HG03039 (cell line): ENCODE measurements at regions not wholly inside any gene's neighbourhood (a gene's known extent, or its start where the extent isn't known, plus 50 kb on each side); places are given as distances from the start of the nearest gene placed in this dataset.

ENCODE experiments used
- ATAC-seq: cut with Tn5 transposase; IDR thresholded peaks from one replicate; pipeline ENCODE4 v1.9.1; 2021; ENCODE audit warnings: mild to moderate bottlenecking, moderate library complexity; ENCODE audit not compliant: unreplicated experiment

DNA sequence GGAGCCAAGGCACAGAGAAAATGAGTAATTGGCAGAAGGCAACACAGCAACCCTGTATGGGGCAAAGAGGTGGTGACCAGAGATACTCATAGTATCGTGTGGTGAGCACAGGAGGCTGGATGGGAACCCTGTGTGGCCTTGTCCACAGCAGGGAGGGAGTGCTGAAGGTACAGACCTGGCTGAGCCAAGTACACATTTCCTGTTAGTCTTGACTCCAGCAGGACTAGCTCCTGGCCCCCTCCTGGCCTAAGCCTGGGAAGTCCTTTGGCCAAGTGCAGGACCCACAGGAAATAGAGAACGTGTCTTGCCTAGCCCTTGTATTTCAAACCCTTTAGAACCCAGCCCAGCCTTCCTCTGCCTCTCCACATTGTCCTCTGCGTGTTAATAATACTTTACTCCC is 289.8 kb upstream of the PWP1 start:
- no peak for ATAC-seq

- no peak for ATAC-seq
Measured at GRCh38 chr12:107396991-107397390, 288.6 kb upstream of the PWP1 start.

- no peak for ATAC-seq
Measured at GRCh38 chr12:107397890-107398500, 287.6 kb upstream of the PWP1 start.

DNA sequence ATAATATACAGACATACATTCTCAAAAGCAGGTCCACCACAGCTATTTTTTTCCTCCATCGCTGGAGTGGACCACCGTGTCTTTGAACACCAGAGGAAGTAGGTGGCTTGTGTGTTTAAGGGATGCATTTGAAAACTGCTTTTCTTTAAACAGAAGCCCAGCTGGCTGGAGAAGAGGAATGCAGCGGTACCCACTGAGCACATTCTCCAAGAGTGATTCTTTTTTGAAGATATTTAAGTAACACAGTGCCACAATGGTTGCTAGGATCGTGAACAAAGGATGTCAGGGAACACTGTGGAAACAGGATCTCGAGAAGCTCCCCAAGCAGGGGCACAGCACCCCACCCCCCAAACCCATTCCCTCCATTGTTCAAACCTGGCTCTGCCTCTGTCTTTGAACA is 286.6 kb upstream of the PWP1 start:
- ATAC-seq: no peak

GRCh38 chr12:107400686-107401447 is 284.7 kb upstream of the PWP1 start:
- ATAC-seq: no peak

- no peak for ATAC-seq
Measured at GRCh38 chr12:107402041-107403022, 283.3 kb upstream of the PWP1 start.

- no peak for ATAC-seq
Measured at GRCh38 chr12:107404981-107405380, 280.6 kb upstream of the PWP1 start.

DNA sequence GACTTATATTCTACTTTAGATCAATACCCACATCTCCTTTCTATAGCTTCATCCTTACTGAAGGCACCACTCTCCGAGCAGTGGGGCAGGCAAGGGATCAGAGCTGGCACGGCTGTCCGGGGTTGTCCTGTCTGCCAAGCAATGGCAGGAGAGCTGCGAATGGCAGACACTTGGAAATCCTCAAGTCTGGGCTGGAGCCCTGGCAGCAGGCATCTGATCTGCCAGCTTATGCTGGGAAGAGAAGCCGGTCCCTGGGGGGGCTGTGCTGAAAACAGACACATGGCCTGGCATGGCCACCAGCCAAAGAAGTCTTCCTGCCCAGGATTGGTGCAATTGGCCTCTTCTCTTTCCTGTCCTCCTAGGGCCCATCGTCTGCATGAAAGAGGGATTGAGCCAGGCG is 280.2 kb upstream of the PWP1 start:
- no peak for ATAC-seq

GRCh38 chr12:107406932-107407331 is 278.7 kb upstream of the PWP1 start:
- ATAC-seq: no peak

DNA sequence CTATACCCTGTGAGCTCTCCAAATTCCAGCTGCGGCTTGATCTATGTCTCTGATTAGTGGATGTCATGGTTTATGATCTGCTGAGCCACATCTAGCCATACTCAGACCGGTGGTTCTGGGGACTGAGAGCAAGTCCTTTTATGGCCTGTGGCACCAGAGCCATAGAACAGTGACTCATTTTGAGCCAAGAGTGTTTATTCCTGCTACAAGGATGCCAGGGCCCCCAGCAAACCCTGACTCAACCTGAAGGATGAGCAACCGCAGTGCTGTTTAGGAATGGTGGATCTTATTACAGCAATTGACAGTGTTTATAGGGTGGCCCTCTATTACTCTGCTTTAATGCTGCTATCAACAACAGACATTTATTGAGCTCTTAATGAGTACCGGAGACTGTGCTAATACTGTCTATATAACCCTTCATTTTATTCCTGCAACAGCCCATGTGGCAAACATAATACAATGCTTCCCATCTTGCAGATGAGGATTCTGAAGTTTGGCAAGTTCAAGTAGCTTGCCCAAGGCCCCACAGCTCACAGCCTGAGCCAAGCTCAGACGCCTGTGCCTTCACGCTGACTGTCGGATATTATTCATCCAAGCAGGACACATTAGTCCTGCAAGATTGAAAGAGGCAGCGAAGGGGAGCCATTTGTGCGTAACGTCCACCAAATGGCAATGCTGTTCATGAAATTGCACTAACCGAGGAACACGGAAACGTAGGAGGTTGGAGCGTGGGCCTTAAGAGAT is 273.6 kb upstream of the PWP1 start:
- ATAC-seq: no peak

- no peak for ATAC-seq
Measured at GRCh38 chr12:107415071-107415470, 270.5 kb upstream of the PWP1 start.

- ATAC-seq: no peak
Measured at GRCh38 chr12:107415834-107416233, 269.8 kb upstream of the PWP1 start.

DNA sequence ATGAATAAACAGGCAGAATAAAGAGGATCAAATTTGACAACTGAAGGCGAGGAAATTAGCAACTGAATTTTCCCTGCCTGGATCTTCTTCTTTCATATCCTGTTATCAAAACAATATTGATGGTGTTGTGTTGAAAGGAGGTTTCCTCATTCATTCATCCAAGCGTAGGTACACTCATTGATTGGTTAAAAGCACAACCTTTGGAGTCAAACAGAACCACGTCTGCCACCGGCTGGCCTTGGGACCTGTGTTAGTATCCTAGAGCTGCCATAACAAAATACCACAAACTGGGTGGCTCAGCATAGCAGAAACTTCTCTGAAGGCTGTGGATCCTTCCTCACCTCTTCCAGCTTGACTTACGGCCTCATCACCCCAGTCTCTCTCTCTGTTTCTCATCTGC is 268.6 kb upstream of the PWP1 start:
- ATAC-seq: no peak

DNA sequence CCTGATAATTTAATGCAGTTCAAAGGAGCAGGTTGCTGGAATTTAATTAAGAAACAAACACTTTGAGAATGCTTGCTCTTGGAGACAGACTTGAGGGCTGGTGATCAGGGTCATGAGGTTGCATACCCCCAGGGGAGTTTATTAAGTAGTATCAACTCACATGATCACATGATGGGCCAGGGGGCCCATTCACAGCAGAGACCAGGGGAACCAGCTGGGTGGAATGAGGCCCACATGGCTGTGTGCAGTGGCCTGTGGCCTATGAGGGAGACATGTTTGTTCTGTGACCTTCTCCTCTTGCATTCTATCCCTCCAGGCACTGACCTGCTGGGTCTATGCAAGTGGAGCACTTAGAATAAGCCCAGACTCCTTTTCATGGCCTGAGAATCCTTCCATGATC is 266.6 kb upstream of the PWP1 start:
- no peak for ATAC-seq

GRCh38 chr12:107423531-107423930 is 262.1 kb upstream of the PWP1 start:
- no peak for ATAC-seq

GRCh38 chr12:107429006-107429705 is 256.4 kb upstream of the PWP1 start:
- ATAC-seq: no peak

DNA sequence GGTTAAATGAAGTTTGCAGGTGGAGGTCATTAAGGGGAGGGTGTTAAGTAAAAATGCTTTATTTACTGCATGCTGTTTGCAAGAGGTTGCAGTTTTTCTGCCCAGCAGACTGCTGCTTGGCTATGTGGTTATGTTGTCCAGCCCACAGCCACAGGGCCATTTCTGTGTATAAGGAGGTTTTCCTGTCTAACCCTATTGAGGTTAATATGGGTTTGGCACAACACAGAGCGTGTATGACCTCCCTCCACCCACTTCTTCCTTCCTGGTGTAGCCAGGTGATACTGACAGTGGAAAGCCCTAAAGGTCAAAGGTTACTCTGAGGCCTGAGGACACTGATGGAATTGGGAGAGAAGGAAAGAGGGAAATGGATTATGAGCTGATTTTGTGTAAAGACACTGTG is 253.7 kb upstream of the PWP1 start:
- ATAC-seq: no peak

DNA sequence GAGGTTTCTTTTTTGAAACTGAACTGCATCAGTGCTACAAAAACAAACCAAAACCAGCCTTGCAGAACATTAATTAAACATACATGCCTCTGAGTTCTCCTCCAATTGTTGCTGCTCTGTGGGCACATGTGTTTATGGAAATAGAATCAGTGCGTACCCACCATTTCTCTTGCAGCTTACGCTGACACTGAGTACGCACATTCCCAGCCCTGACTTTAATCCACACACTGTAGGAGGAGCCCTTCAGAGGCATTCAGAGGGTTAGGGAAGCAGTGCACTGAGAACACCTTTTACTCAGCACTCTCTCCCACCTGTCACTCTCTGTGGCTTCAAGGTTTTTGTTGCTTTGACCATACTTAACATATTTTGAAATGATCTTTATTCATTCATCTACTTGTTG is 250.5 kb upstream of the PWP1 start:
- no peak for ATAC-seq

GRCh38 chr12:107435520-107435919 is 250.1 kb upstream of the PWP1 start:
- ATAC-seq: no peak

GRCh38 chr12:107436376-107436775 is 249.2 kb upstream of the PWP1 start:
- no peak for ATAC-seq
